ENCODE measurements at regions not wholly inside any gene's neighbourhood (a gene's known extent, or its start where the extent isn't known, plus 50 kb on each side); places are given as distances from the start of the nearest gene placed in this dataset.

GRCh38 chr1:56073206-56073605 lies 506.2 kb downstream of the PLPP3 start:
- Histone ChIP-seq H3K4me3 (ENCODE audit: low read depth, low read length) (no peak overlapping the region), H3K36me3 (no peaks in the 10 kb centered on the region), H3K4me1 (no peaks in the 10 kb centered on the region), H3K9me3 (no peaks in the 10 kb centered on the region), H3K27me3 (no peaks in the 10 kb centered on the region)
- no peak for DNase-seq
- no peak for TF ChIP-seq CTCF (IDR thresholded peaks at IDR 0.05; ENCODE audit: low read depth, low read length)

DNA sequence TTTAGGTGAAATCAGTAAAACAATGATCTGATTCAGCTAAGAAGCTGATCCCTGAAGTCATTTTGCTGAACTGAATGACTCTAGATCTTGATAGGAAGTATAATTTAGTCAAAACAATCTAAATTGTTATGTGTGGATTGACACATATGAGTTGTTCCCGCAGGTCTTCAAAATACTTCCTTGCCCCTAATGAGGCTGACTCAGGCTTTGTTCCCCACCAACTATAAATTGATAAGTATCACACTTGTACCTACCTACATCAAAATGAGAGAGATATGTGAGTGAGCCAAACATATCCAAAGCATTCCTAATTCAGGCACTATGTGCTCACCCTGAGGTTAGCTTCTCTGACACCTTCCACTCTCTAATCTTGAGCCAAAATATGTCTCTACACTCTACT lies 507.1 kb downstream of the PLPP3 start:
- Histone ChIP-seq H3K9me3 (no peaks in the 10 kb centered on the region), H3K4me1 (no peaks in the 10 kb centered on the region), H3K4me3 (ENCODE audit: low read depth, low read length) (no peak overlapping the region), H3K27me3 (no peaks in the 10 kb centered on the region), H3K36me3 (no peaks in the 10 kb centered on the region)
- TF ChIP-seq CTCF (IDR thresholded peaks at IDR 0.05; ENCODE audit: low read depth, low read length), result no peak
- DNase-seq, result no peak

DNA sequence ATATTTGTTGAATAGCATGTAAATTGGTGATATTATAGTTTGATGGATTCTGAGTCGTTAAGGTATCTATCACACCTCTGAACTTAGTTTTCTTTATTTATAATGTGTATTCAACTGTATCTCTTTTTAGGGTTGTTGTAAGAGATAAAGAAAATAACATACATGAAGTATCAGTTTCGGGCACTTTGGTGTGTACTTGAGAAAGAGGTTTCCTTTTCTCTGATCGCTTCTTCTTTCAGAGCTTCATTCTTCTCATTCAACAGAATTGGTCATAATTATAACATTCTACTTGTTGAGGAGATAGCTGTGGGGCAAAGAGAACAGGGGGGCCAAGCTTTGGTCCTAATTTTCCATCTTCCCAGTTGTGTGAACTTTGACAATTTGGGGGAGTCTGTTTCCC lies 508.0 kb downstream of the PLPP3 start:
- Histone ChIP-seq H3K9me3 (no peaks in the 10 kb centered on the region), H3K27me3 (no peaks in the 10 kb centered on the region), H3K4me1 (no peaks in the 10 kb centered on the region), H3K4me3 (ENCODE audit: low read depth, low read length) (no peak overlapping the region), H3K36me3 (no peaks in the 10 kb centered on the region)
- TF ChIP-seq CTCF (IDR thresholded peaks at IDR 0.05; ENCODE audit: low read depth, low read length), result no peak
- DNase-seq, result no peak

DNA sequence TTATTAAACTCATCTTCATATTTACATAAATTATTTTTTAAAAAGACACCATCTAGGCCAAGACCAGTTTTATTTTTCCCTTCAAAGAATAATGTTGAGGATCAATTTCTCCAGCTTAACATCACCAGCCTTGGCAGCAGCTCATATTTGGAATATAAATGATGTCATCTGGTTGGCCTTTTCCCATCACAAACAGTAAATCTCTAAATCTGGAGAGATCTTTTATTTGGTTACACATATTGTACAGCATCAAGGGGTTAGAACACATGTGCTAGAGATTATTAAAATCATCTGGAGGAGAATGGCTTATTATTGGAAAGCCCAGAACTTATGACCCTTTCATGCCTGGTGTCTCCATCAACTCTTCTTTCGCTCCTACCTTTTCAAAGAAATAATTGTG lies 508.8 kb downstream of the PLPP3 start:
- no peak for DNase-seq
- no peaks in the 10 kb centered on the region for H3K36me3 ChIP-seq
- no peak overlapping the region for H3K4me3 ChIP-seq (ENCODE audit: low read depth, low read length)
- TF ChIP-seq CTCF (IDR thresholded peaks at IDR 0.05; ENCODE audit: low read depth, low read length), result no peak
- H3K4me1 ChIP-seq, result no peaks in the 10 kb centered on the region
- H3K9me3 ChIP-seq, result no peaks in the 10 kb centered on the region
- no peaks in the 10 kb centered on the region for H3K27me3 ChIP-seq

DNA sequence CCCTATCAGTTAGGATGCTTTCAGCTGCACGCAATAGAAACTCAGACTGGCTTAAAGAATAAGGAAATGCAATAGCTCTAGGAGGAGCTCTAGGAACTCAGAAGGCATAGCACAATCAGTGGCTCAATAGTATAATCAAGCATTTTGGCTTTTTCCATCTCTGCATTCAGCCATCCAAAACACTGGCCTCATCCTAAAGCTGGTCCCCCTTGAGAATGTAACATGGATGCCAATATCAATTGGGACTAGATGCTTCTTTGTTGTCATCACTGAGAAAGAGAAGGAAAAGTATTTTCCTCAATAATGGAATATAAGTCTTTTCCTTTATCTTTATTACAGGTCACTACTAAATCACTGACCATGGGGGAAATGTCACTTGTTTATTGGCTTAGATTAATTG lies 509.5 kb downstream of the PLPP3 start:
- DNase-seq, result no peak
- H3K36me3 ChIP-seq, result no peaks in the 10 kb centered on the region
- no peaks in the 10 kb centered on the region for H3K4me1 ChIP-seq
- H3K27me3 ChIP-seq, result no peaks in the 10 kb centered on the region
- no peaks in the 10 kb centered on the region for H3K9me3 ChIP-seq
- no peak overlapping the region for H3K4me3 ChIP-seq (ENCODE audit: low read depth, low read length)
- no peak for TF ChIP-seq CTCF (IDR thresholded peaks at IDR 0.05; ENCODE audit: low read depth, low read length)

DNA sequence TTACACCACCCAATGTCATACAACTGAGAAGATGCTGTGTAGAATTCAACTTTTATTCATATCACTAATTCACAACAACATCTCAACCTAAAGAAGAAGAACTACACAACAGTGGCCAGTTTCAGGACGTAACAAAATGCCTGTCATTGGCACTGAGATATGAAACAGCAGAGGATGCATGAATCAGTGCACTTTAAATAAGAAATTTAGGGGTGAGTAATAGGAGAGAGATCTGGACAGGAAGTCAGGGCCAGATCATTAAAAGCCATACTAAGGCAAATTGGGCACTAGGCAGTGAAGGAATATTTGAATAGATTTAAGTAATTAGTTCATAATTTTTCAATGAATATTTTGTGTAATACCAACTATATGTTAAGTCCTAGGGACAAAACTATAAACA lies 510.5 kb downstream of the PLPP3 start:
- no peak for DNase-seq
- Histone ChIP-seq H3K27me3 (no peaks in the 10 kb centered on the region), H3K9me3 (no peaks in the 10 kb centered on the region), H3K36me3 (no peaks in the 10 kb centered on the region), H3K4me1 (no peaks in the 10 kb centered on the region), H3K4me3 (ENCODE audit: low read depth, low read length) (no peak overlapping the region)
- no peak for TF ChIP-seq CTCF (IDR thresholded peaks at IDR 0.05; ENCODE audit: low read depth, low read length)
